Inflammatory macrophage (primary cell): ENCODE measurements at regions not wholly inside any gene's neighbourhood (a gene's known extent, or its start where the extent isn't known, plus 50 kb on each side); places are given as distances from the start of the nearest gene placed in this dataset.
A peak's percentile ranks its signal among the peaks of the same experiment; 100 is the strongest.
"Not testable (repeated sequence)": the region's sequence is repeated elsewhere in the genome, so short reads cannot be mapped to it uniquely, and the experiment has no call there.

Experiments used
- DNase-seq, 2 donors: peaks; one replicate each; pipeline ENCODE4 v3.0.0-alpha.2; 2020 to 2022

GRCh38 chr16:88148078-88148477 is 196.8 kb downstream of the BANP start:
- not testable (repeated sequence) for DNase-seq

- not testable (repeated sequence) for DNase-seq
Measured at GRCh38 chr16:88148682-88149081, 197.4 kb downstream of the BANP start.

GRCh38 chr16:88149158-88149603 is 197.9 kb downstream of the BANP start:
- DNase-seq: not testable (repeated sequence)

GRCh38 chr16:88149663-88150062 is 198.4 kb downstream of the BANP start:
- not testable (repeated sequence) for DNase-seq

GRCh38 chr16:88150456-88151128 is 199.4 kb downstream of the BANP start:
- DNase-seq: not testable (repeated sequence)

- peak in 1 of 2 donors; percentile 5 for DNase-seq
Measured at GRCh38 chr16:88151129-88151499, 199.9 kb downstream of the BANP start.

- not testable (repeated sequence) for DNase-seq
Measured at GRCh38 chr16:88151859-88152843, 200.9 kb downstream of the BANP start.

- DNase-seq: not testable (repeated sequence)
Measured at GRCh38 chr16:88152879-88153278, 201.6 kb downstream of the BANP start.

- DNase-seq: not testable (repeated sequence)
Measured at GRCh38 chr16:88153516-88153915, 202.3 kb downstream of the BANP start.

- not testable (repeated sequence) for DNase-seq
Measured at GRCh38 chr16:88154886-88155285, 203.7 kb downstream of the BANP start.

- DNase-seq: not testable (repeated sequence)
Measured at GRCh38 chr16:88155681-88156080, 204.4 kb downstream of the BANP start.

GRCh38 chr16:88156640-88157283 is 205.5 kb downstream of the BANP start:
- not testable (repeated sequence) for DNase-seq

- DNase-seq: not testable (repeated sequence)
Measured at GRCh38 chr16:88157686-88158085, 206.5 kb downstream of the BANP start.

- not testable (repeated sequence) for DNase-seq
Measured at GRCh38 chr16:88158256-88159045, 207.2 kb downstream of the BANP start.

GRCh38 chr16:88159046-88159896 is 208.0 kb downstream of the BANP start:
- not testable (repeated sequence) for DNase-seq

- not testable (repeated sequence) for DNase-seq
Measured at GRCh38 chr16:88159897-88160335, 208.7 kb downstream of the BANP start.

- not testable (repeated sequence) for DNase-seq
Measured at GRCh38 chr16:88161191-88161590, 210.0 kb downstream of the BANP start.

GRCh38 chr16:88161623-88162275 is 210.5 kb downstream of the BANP start:
- DNase-seq: not testable (repeated sequence)

- DNase-seq: not testable (repeated sequence)
Measured at GRCh38 chr16:88162778-88163177, 211.5 kb downstream of the BANP start.
